ENCODE measurements at regions not wholly inside any gene's neighbourhood (a gene's known extent, or its start where the extent isn't known, plus 50 kb on each side); places are given as distances from the start of the nearest gene placed in this dataset.

GRCh38 chr6:123747515-123747914 is 56.1 kb upstream of the NKAIN2 start:
- Mint-ChIP-seq H3K4me3 (ENCODE audit: unreplicated experiment) (no peak overlapping the region), H3K27me3 (ENCODE audit: unreplicated experiment) (no peaks in the 10 kb centered on the region), H3K9me3 (ENCODE audit: unreplicated experiment) (no peaks in the 10 kb centered on the region), H3K27ac (ENCODE audit: unreplicated experiment) (no peak overlapping the region), H3K4me1 (ENCODE audit: low read depth, unreplicated experiment) (no peaks in the 10 kb centered on the region), H3K36me3 (ENCODE audit: unreplicated experiment) (no peaks in the 10 kb centered on the region)
- TF ChIP-seq CTCF (IDR thresholded peaks at IDR 0.05; ENCODE audit: partially characterized antibody, unreplicated experiment): no peak
- no peak for DNase-seq

GRCh38 chr6:123745895-123746294 is 57.8 kb upstream of the NKAIN2 start:
- Mint-ChIP-seq H3K27ac (ENCODE audit: unreplicated experiment) (no peak overlapping the region), H3K4me1 (ENCODE audit: low read depth, unreplicated experiment) (no peaks in the 10 kb centered on the region), H3K27me3 (ENCODE audit: unreplicated experiment) (no peaks in the 10 kb centered on the region), H3K36me3 (ENCODE audit: unreplicated experiment) (no peaks in the 10 kb centered on the region), H3K9me3 (ENCODE audit: unreplicated experiment) (no peaks in the 10 kb centered on the region), H3K4me3 (ENCODE audit: unreplicated experiment) (no peak overlapping the region)
- no peak for TF ChIP-seq CTCF (IDR thresholded peaks at IDR 0.05; ENCODE audit: partially characterized antibody, unreplicated experiment)
- DNase-seq: no peak

GRCh38 chr6:123744840-123745239 is 58.8 kb upstream of the NKAIN2 start:
- no peaks in the 10 kb centered on the region for H3K4me1 Mint-ChIP-seq (ENCODE audit: low read depth, unreplicated experiment)
- H3K27ac Mint-ChIP-seq (ENCODE audit: unreplicated experiment): no peak overlapping the region
- no peaks in the 10 kb centered on the region for H3K36me3 Mint-ChIP-seq (ENCODE audit: unreplicated experiment)
- no peak for TF ChIP-seq CTCF (IDR thresholded peaks at IDR 0.05; ENCODE audit: partially characterized antibody, unreplicated experiment)
- H3K4me3 Mint-ChIP-seq (ENCODE audit: unreplicated experiment): no peak overlapping the region
- DNase-seq: no peak
- no peaks in the 10 kb centered on the region for H3K27me3 Mint-ChIP-seq (ENCODE audit: unreplicated experiment)
- H3K9me3 Mint-ChIP-seq (ENCODE audit: unreplicated experiment): no peaks in the 10 kb centered on the region

GRCh38 chr6:123742626-123743025 is 61.0 kb upstream of the NKAIN2 start:
- no peak for TF ChIP-seq CTCF (IDR thresholded peaks at IDR 0.05; ENCODE audit: partially characterized antibody, unreplicated experiment)
- Mint-ChIP-seq H3K9me3 (ENCODE audit: unreplicated experiment) (no peaks in the 10 kb centered on the region), H3K27ac (ENCODE audit: unreplicated experiment) (no peak overlapping the region), H3K27me3 (ENCODE audit: unreplicated experiment) (no peaks in the 10 kb centered on the region), H3K4me1 (ENCODE audit: low read depth, unreplicated experiment) (no peaks in the 10 kb centered on the region), H3K4me3 (ENCODE audit: unreplicated experiment) (no peak overlapping the region), H3K36me3 (ENCODE audit: unreplicated experiment) (no peaks in the 10 kb centered on the region)
- no peak for DNase-seq

GRCh38 chr6:123733180-123733579 is 70.5 kb upstream of the NKAIN2 start:
- Mint-ChIP-seq H3K4me1 (ENCODE audit: low read depth, unreplicated experiment) (no peaks in the 10 kb centered on the region), H3K9me3 (ENCODE audit: unreplicated experiment) (no peaks in the 10 kb centered on the region), H3K27me3 (ENCODE audit: unreplicated experiment) (no peaks in the 10 kb centered on the region), H3K27ac (ENCODE audit: unreplicated experiment) (no peak overlapping the region), H3K4me3 (ENCODE audit: unreplicated experiment) (no peak overlapping the region), H3K36me3 (ENCODE audit: unreplicated experiment) (no peaks in the 10 kb centered on the region)
- DNase-seq: no peak
- TF ChIP-seq CTCF (IDR thresholded peaks at IDR 0.05; ENCODE audit: partially characterized antibody, unreplicated experiment): no peak

Measured in glutamatergic neuron (in vitro differentiated cells).